ENCODE measurements at regions not wholly inside any gene's neighbourhood (a gene's known extent, or its start where the extent isn't known, plus 50 kb on each side); places are given as distances from the start of the nearest gene placed in this dataset.

DNA sequence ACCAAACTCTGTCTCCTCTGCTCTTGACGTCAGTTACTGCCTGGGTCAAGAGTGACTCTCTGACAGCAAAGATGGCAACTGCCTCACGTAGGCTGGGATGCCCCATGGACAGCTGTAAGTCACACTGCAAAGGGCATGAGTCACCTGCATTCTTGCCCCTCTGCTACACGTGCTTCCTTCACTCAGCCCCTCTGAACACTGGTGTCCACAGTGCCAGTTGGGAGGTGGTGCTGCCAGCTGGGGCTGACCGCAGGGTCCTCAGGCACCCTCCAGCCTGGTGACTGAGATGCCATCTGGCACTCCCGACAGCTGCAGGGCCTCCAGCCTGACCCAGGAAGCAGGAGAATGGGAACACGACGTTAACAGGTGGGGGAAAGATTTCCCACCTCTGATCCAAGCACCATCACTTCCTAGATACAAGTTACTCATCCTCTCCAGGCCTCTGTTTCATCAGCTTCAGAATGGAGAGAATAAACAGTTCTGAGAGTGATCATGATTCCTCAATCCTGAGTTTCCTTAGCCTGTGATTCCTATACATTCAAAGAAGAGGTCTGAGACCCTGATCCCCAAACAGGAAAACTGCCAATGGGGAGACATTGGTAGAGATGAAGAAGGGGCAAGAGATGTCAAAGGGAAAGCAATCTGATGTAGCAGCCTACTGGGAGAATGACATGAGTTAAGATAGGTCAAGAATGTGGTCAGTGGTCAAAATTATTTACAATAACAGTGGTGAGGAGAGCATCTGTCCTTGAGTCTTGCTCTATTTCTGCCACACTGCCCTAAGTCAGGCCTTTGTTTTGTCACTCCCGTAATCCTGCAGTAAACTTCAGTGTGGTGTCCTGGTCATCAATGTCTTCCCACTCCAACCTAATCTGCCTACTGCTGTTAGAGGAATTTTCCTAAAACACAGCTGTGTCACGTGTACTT is 86.1 kb upstream of the BCL6 start:
- intact Hi-C loops (cut with micrococcal nuclease) = no loop called here
- no peak overlapping the region for H3K27ac ChIP-seq (ENCODE audit: low read length in 2 of 2)
- TF ChIP-seq EZH2 (IDR thresholded peaks at IDR 0.05; ENCODE audit: borderline replicate concordance, insufficient read depth, low read depth, low read length, poor library complexity, severe bottlenecking) = no peak
- TF ChIP-seq, protein P1, sequence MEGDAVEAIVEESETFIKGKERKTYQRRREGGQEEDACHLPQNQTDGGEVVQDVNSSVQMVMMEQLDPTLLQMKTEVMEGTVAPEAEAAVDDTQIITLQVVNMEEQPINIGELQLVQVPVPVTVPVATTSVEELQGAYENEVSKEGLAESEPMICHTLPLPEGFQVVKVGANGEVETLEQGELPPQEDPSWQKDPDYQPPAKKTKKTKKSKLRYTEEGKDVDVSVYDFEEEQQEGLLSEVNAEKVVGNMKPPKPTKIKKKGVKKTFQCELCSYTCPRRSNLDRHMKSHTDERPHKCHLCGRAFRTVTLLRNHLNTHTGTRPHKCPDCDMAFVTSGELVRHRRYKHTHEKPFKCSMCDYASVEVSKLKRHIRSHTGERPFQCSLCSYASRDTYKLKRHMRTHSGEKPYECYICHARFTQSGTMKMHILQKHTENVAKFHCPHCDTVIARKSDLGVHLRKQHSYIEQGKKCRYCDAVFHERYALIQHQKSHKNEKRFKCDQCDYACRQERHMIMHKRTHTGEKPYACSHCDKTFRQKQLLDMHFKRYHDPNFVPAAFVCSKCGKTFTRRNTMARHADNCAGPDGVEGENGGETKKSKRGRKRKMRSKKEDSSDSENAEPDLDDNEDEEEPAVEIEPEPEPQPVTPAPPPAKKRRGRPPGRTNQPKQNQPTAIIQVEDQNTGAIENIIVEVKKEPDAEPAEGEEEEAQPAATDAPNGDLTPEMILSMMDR (IDR thresholded peaks at IDR 0.05) = no peak
- no peaks in the 10 kb centered on the region for H3K9me3 ChIP-seq (ENCODE audit: control extremely low read depth in 1 of 3, control insufficient read depth in 2 of 3, insufficient read depth in 1 of 3, low read length in 2 of 3)
- CTCF ChIA-PET = no interaction called here
- Mint-ChIP-seq H3K4me1 (peaks cover 7% of the 10 kb centered on the region), H3K4me3 (no peak overlapping the region), H3K27me3 (no peaks in the 10 kb centered on the region), H3K27ac (no peak overlapping the region), H3K9me3 (ENCODE audit: insufficient read depth) (peaks cover 5% of the 10 kb centered on the region)
- H3K4me1 ChIP-seq (ENCODE audit: control insufficient read depth in 2 of 2, insufficient read depth in 2 of 2, low read length in 2 of 2) = peaks cover 6 to 7% of the 10 kb centered on the region in 2 donors
- H3K4me3 ChIP-seq (ENCODE audit: control extremely low read depth in 1 of 5, extremely low read depth in 1 of 5, insufficient read depth in 1 of 5, low read depth in 2 of 5, low read length in 4 of 5) = no peak overlapping the region
- no peak overlapping the region for H3K9ac ChIP-seq (ENCODE audit: low read length)
- ATAC-seq (ENCODE audit: low read depth) (no peak), DNase-seq (no peak)
- H3K27me3 ChIP-seq (replicated peaks in 1 of 4; ENCODE audit: control extremely low read depth in 1 of 4, control insufficient read depth in 3 of 4, insufficient read depth in 4 of 4, low read length in 3 of 4) = peaks cover 0 to 3% (median 0%) of the 10 kb centered on the region in 4 experiments
- H3K4me2 ChIP-seq (replicated peaks; ENCODE audit: low read depth, low read length, poor library complexity, severe bottlenecking) = no peak overlapping the region
- H3K36me3 ChIP-seq (replicated peaks in 1 of 2; ENCODE audit: control extremely low read depth in 1 of 2, control insufficient read depth in 1 of 2, extremely low read depth in 1 of 2, insufficient read depth in 2 of 2, low read length in 1 of 2) = no peaks in the 10 kb centered on the region
- no peak overlapping the region for H2AFZ ChIP-seq (ENCODE audit: insufficient read depth, low read depth, low read length, poor library complexity, severe bottlenecking)
- 93% methylated on average over 7 of the region's 9 CpGs for WGBS (ENCODE audit: insufficient coverage)
- no peaks in the 10 kb centered on the region for H4K20me1 ChIP-seq (ENCODE audit: control insufficient read depth, insufficient read depth, low read length, poor library complexity, severe bottlenecking)
- POLR2A ChIA-PET = no interaction called here
- no peaks in the 10 kb centered on the region for H3K79me2 ChIP-seq (ENCODE audit: control insufficient read depth, insufficient read depth, low read length)

DNA sequence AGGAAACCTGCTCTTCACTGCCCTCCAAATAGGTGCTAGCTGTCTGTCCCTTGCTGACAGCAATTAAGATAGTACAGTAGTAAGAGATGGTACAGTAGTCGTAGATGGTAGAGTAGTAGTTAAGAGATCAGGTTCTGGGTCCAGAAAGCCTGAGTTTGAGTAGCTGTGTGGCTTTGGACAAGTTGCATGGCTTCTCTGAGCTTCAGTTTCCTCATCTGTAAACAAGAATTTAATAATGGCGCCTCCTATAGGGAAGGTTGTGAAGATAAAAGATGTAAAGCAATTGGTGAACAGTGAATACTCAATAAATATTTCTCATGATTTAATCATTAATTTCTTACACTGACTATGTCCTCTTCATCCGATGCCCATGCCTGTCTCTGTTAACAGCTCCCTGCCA is 86.9 kb upstream of the BCL6 start:
- no peak overlapping the region for H3K4me2 ChIP-seq (replicated peaks; ENCODE audit: low read depth, low read length, poor library complexity, severe bottlenecking)
- peaks cover 7% of the 10 kb centered on the region for H3K4me1 Mint-ChIP-seq
- no peak overlapping the region for H3K27ac ChIP-seq (ENCODE audit: low read length in 2 of 2)
- H3K36me3 ChIP-seq (replicated peaks in 1 of 2; ENCODE audit: control extremely low read depth in 1 of 2, control insufficient read depth in 1 of 2, extremely low read depth in 1 of 2, insufficient read depth in 2 of 2, low read length in 1 of 2) = no peaks in the 10 kb centered on the region
- H3K27me3 ChIP-seq (replicated peaks in 1 of 4; ENCODE audit: control extremely low read depth in 1 of 4, control insufficient read depth in 3 of 4, insufficient read depth in 4 of 4, low read length in 3 of 4) = peaks cover 0 to 3% (median 0%) of the 10 kb centered on the region in 4 experiments
- intact Hi-C loops (cut with micrococcal nuclease) = no loop called here
- TF ChIP-seq, protein P1 (IDR thresholded peaks at IDR 0.05) = no peak
- TF ChIP-seq EZH2 (IDR thresholded peaks at IDR 0.05; ENCODE audit: borderline replicate concordance, insufficient read depth, low read depth, low read length, poor library complexity, severe bottlenecking) = no peak
- ChIA-PET POLR2A (no interaction called here), CTCF (no interaction called here)
- no peaks in the 10 kb centered on the region for H3K9me3 ChIP-seq (ENCODE audit: control extremely low read depth in 1 of 3, control insufficient read depth in 2 of 3, insufficient read depth in 1 of 3, low read length in 2 of 3)
- H3K27me3 Mint-ChIP-seq = no peaks in the 10 kb centered on the region
- 94% methylated on average over 2 of the region's 3 CpGs for WGBS (ENCODE audit: insufficient coverage)
- ATAC-seq (ENCODE audit: low read depth) (no peak), DNase-seq (no peak)
- peaks cover 5% of the 10 kb centered on the region for H3K9me3 Mint-ChIP-seq (ENCODE audit: insufficient read depth)
- H3K4me3 Mint-ChIP-seq = no peak overlapping the region
- H4K20me1 ChIP-seq (ENCODE audit: control insufficient read depth, insufficient read depth, low read length, poor library complexity, severe bottlenecking) = no peaks in the 10 kb centered on the region
- no peak overlapping the region for H3K4me3 ChIP-seq (ENCODE audit: control extremely low read depth in 1 of 5, extremely low read depth in 1 of 5, insufficient read depth in 1 of 5, low read depth in 2 of 5, low read length in 4 of 5)
- peaks cover 6 to 7% of the 10 kb centered on the region in 2 donors for H3K4me1 ChIP-seq (ENCODE audit: control insufficient read depth in 2 of 2, insufficient read depth in 2 of 2, low read length in 2 of 2)
- H2AFZ ChIP-seq (ENCODE audit: insufficient read depth, low read depth, low read length, poor library complexity, severe bottlenecking) = no peak overlapping the region
- no peak overlapping the region for H3K27ac Mint-ChIP-seq
- H3K79me2 ChIP-seq (ENCODE audit: control insufficient read depth, insufficient read depth, low read length) = no peaks in the 10 kb centered on the region
- H3K9ac ChIP-seq (ENCODE audit: low read length) = no peak overlapping the region

Data from B cell (primary cell).